Right renal cortex interstitium (tissue), 3 donors: ENCODE measurements at regions not wholly inside any gene's neighbourhood (a gene's known extent, or its start where the extent isn't known, plus 50 kb on each side); places are given as distances from the start of the nearest gene placed in this dataset.

Source experiments
- DNase-seq, 3 donors: peaks; one replicate each; pipeline ENCODE4 v3.0.0-alpha.2; 2013; ENCODE audit warnings: low read depth in 3 of 3, low spot score in 2 of 3

- DNase-seq: no peak
Measured at GRCh38 chr3:174639406-174639805, 219.7 kb upstream of the NAALADL2 start.

DNA sequence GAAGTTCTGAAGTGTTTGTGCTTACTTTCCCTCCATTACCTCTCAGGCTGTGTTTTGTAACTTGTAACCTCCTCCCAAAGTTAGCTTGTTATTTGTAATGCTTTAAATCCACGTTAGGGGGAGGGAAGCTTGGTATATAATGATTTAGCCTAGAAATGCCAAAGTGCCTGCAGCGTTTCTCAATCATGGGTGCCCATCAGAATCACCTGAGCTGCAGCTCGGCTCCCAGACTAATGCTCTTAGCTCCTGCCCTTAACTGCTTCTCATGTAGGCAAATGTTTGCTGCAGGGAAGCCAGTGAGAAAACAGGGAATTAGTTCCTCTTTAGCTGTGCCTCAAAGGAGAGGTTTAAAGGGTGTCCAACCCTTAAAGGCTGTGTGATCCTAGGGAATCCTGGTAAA, 219.2 kb upstream of the NAALADL2 start:
- DNase-seq: no peak

DNA sequence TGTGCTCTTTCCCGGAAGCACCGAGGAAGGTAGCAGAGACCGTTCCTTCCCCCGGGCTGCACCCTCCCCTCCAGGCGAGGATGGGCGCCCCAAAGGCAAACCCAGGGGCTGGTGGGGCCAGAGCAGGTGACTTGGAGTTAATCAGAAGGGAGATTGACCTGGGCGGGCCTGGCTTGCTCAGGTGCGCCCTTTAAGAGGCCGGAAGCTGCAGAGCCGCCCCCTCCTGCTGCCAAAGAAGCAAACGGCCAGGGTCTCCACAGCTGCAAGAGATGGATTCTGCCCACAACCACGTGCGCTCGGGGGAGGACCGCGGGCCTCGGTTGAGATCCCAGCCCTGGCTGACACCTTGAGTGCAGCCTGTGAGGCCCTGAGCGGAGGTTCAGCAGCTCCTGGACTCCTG, 218.2 kb upstream of the NAALADL2 start:
- DNase-seq: no peak

- DNase-seq: no peak
Measured at GRCh38 chr3:174644287-174644686, 214.8 kb upstream of the NAALADL2 start.

GRCh38 chr3:174651951-174652350, 207.2 kb upstream of the NAALADL2 start:
- no peak for DNase-seq

- DNase-seq: no peak
Measured at GRCh38 chr3:174659511-174659910, 199.6 kb upstream of the NAALADL2 start.

DNA sequence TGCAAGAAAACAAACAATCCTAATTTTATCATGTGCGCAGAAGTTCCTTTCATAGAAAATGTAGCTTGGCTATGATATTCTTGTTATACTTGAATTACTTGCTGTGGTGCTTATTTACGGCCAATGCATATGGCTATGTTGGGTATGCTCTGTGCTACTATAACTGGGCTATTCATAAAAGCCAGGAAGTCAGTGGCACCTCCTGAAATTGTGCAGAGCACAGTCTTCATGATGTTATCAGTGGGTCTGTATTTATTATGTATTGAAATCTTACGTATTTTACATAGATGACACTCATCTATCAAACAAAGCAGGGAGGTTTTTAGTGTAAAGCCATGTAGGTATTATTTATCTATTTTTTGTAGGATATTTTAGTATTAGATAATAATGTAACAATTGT, 196.5 kb upstream of the NAALADL2 start:
- no peak for DNase-seq

GRCh38 chr3:174667386-174667785, 191.7 kb upstream of the NAALADL2 start:
- no peak for DNase-seq

GRCh38 chr3:174675406-174675805, 183.7 kb upstream of the NAALADL2 start:
- DNase-seq: no peak

GRCh38 chr3:174681784-174682183, 177.3 kb upstream of the NAALADL2 start:
- no peak for DNase-seq

DNA sequence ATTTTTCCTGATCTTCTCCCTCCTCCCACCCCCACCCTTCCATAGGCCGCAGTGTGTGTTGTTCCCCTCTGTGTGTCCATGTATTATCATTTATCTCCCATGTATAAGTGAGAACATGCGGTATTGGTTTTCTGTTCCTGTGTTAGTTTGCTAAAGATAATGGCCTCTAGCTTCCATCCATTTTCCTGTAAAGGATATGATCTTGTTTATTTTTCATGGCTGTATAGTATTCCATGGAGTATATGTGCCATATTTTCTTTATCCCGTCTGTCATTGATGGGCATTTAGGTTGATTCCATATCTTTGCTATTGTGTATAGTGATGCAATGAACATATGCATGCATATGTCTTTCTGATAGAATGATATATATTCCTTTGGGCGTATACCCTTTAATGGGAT, 173.3 kb upstream of the NAALADL2 start:
- DNase-seq: no peak

GRCh38 chr3:174697310-174697709, 161.8 kb upstream of the NAALADL2 start:
- DNase-seq: no peak

GRCh38 chr3:174700736-174701135, 158.4 kb upstream of the NAALADL2 start:
- DNase-seq: no peak

GRCh38 chr3:174710612-174711011, 148.5 kb upstream of the NAALADL2 start:
- no peak for DNase-seq

GRCh38 chr3:174715386-174715785, 143.7 kb upstream of the NAALADL2 start:
- no peak for DNase-seq

GRCh38 chr3:174716956-174717505, 142.1 kb upstream of the NAALADL2 start:
- no peak for DNase-seq

DNA sequence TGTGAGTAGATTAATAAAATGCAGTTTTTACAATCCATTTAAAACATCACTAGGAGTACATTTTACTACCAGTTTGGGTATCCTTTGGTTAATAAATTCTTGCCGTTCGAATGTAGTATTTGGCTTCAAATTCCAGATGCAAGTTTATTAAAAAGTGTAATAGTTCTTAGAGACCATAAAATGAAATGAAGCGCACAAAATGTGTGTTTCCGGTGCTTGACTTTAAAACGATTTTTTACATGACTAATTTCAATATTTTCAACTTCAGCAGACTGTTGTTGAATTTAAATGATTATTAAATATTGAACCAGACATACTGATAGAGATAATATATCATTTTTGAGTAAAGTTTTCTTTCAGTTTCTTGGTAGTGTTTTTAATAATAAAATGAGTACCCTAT, 138.4 kb upstream of the NAALADL2 start:
- no peak for DNase-seq

GRCh38 chr3:174725303-174725702, 133.8 kb upstream of the NAALADL2 start:
- DNase-seq: no peak

DNA sequence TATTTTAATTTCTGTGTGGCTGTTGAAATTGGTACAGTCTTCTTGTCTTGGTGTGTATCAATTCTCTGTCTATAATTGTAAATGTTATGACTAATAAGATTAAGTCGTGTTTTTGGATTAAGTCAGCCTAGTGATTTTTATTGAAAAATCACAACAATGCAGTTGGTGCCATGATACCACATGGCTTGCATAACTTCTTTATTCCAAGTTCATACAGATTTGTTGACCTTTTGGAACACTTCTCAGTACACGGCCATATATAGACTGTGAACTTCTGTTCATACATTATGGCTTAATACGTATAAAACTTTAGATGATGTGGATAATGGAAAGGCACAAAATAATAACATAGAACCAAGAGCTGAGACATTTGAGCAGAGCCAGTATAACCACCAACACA, 121.2 kb upstream of the NAALADL2 start:
- no peak for DNase-seq

- DNase-seq: no peak
Measured at GRCh38 chr3:174749143-174749542, 110.0 kb upstream of the NAALADL2 start.

GRCh38 chr3:174755833-174756829, 103.0 kb upstream of the NAALADL2 start:
- DNase-seq: no peak

GRCh38 chr3:174758943-174759342, 100.2 kb upstream of the NAALADL2 start:
- DNase-seq: no peak
